ENCODE measurements at regions not wholly inside any gene's neighbourhood (a gene's known extent, or its start where the extent isn't known, plus 50 kb on each side); places are given as distances from the start of the nearest gene placed in this dataset.

GRCh38 chr7:70944516-70944915 is 187.4 kb upstream of the GALNT17 start:
- no peak overlapping the region for H3K4me3 ChIP-seq (ENCODE audit: low read length)
- H3K9me3 ChIP-seq (ENCODE audit: control insufficient read depth, insufficient read depth, low read length), result no peaks in the 10 kb centered on the region
- no peaks in the 10 kb centered on the region for H3K9me2 ChIP-seq (replicated peaks; ENCODE audit: control insufficient read depth, low read length)
- no peak overlapping the region for H3K27ac ChIP-seq (ENCODE audit: low read depth, low read length)
- H3K4me2 ChIP-seq (ENCODE audit: low read length), result no peak overlapping the region
- no peak for TF ChIP-seq CTCF (IDR thresholded peaks at IDR 0.05; ENCODE audit: low read depth, low read length, poor library complexity, severe bottlenecking)
- no peak for TF ChIP-seq EZH2phosphoT487 (IDR thresholded peaks at IDR 0.05; ENCODE audit: borderline replicate concordance, low read length)
- no peaks in the 10 kb centered on the region for H4K20me1 ChIP-seq (ENCODE audit: control insufficient read depth, insufficient read depth, low read depth, low read length)
- H3K27me3 ChIP-seq (ENCODE audit: control insufficient read depth, low read length), result no peaks in the 10 kb centered on the region
- no peaks in the 10 kb centered on the region for H3K4me1 ChIP-seq (ENCODE audit: control insufficient read depth, low read length)
- H3K36me3 ChIP-seq (ENCODE audit: control insufficient read depth, low read length), result no peaks in the 10 kb centered on the region
- H3K79me2 ChIP-seq (ENCODE audit: control insufficient read depth, low read length), result no peaks in the 10 kb centered on the region
- no peaks in the 10 kb centered on the region for H3F3A ChIP-seq (ENCODE audit: control insufficient read depth, insufficient read depth)

GRCh38 chr7:70947181-70947580 is 184.8 kb upstream of the GALNT17 start:
- Histone ChIP-seq H3K9me3 (ENCODE audit: control insufficient read depth, insufficient read depth, low read length) (peaks cover 4% of the 10 kb centered on the region; the same call in 1 of the 2 replicates), H3K4me3 (ENCODE audit: low read length) (no peak overlapping the region), H3K27me3 (ENCODE audit: control insufficient read depth, low read length) (no peaks in the 10 kb centered on the region), H4K20me1 (ENCODE audit: control insufficient read depth, insufficient read depth, low read depth, low read length) (no peaks in the 10 kb centered on the region), H3K27ac (ENCODE audit: low read depth, low read length) (no peak overlapping the region), H3K36me3 (ENCODE audit: control insufficient read depth, low read length) (no peaks in the 10 kb centered on the region), H3K79me2 (ENCODE audit: control insufficient read depth, low read length) (no peaks in the 10 kb centered on the region), H3K4me1 (ENCODE audit: control insufficient read depth, low read length) (no peaks in the 10 kb centered on the region), H3F3A (ENCODE audit: control insufficient read depth, insufficient read depth) (no peaks in the 10 kb centered on the region), H3K4me2 (ENCODE audit: low read length) (no peak overlapping the region), H3K9me2 (replicated peaks; ENCODE audit: control insufficient read depth, low read length) (no peaks in the 10 kb centered on the region)
- TF ChIP-seq CTCF (IDR thresholded peaks at IDR 0.05; ENCODE audit: low read depth, low read length, poor library complexity, severe bottlenecking) (no peak), EZH2phosphoT487 (IDR thresholded peaks at IDR 0.05; ENCODE audit: borderline replicate concordance, low read length) (no peak)

GRCh38 chr7:70949862-70950261 is 182.1 kb upstream of the GALNT17 start:
- no peak overlapping the region for H3K4me3 ChIP-seq (ENCODE audit: low read length)
- H3K4me2 ChIP-seq (ENCODE audit: low read length), result no peak overlapping the region
- no peaks in the 10 kb centered on the region for H4K20me1 ChIP-seq (ENCODE audit: control insufficient read depth, insufficient read depth, low read depth, low read length)
- H3F3A ChIP-seq (ENCODE audit: control insufficient read depth, insufficient read depth), result no peaks in the 10 kb centered on the region
- no peaks in the 10 kb centered on the region for H3K36me3 ChIP-seq (ENCODE audit: control insufficient read depth, low read length)
- H3K27ac ChIP-seq (ENCODE audit: low read depth, low read length), result no peak overlapping the region
- peaks cover 4% of the 10 kb centered on the region; the same call in 1 of the 2 replicates for H3K9me3 ChIP-seq (ENCODE audit: control insufficient read depth, insufficient read depth, low read length)
- no peaks in the 10 kb centered on the region for H3K27me3 ChIP-seq (ENCODE audit: control insufficient read depth, low read length)
- TF ChIP-seq CTCF (IDR thresholded peaks at IDR 0.05; ENCODE audit: low read depth, low read length, poor library complexity, severe bottlenecking) (no peak), EZH2phosphoT487 (IDR thresholded peaks at IDR 0.05; ENCODE audit: borderline replicate concordance, low read length) (no peak)
- H3K4me1 ChIP-seq (ENCODE audit: control insufficient read depth, low read length), result no peaks in the 10 kb centered on the region
- H3K9me2 ChIP-seq (replicated peaks; ENCODE audit: control insufficient read depth, low read length), result no peaks in the 10 kb centered on the region; the same call in 1 of the 2 replicates
- no peaks in the 10 kb centered on the region for H3K79me2 ChIP-seq (ENCODE audit: control insufficient read depth, low read length)
